GM23338 (cell line): ENCODE measurements at regions not wholly inside any gene's neighbourhood (a gene's known extent, or its start where the extent isn't known, plus 50 kb on each side); places are given as distances from the start of the nearest gene placed in this dataset.
"Not testable (repeated sequence)": the region's sequence is repeated elsewhere in the genome, so short reads cannot be mapped to it uniquely, and the experiment has no call there.

Source experiments
- ATAC-seq: fragments of 200-7000 bp; cut with Tn5 transposase; 3 replicates; pipeline ENCODE4 v1.9.1; 2020
- DNase-seq: peaks from one replicate; pipeline ENCODE4 v3.0.0-alpha.2; 2015; ENCODE audit warnings: low spot score
- H2AFZ ChIP-seq: fragments of 200-600 bp; sonication (generic); 2 replicates; pipeline ENCODE4 v1.8.0; 2016; ENCODE audit warnings: antibody characterized with exemption, mild to moderate bottlenecking, moderate library complexity
- H3F3A ChIP-seq: fragments of 200-600 bp; sonication (generic); replicated peaks from 2 replicates; pipeline ENCODE4 v1.8.0; 2017; ENCODE audit warnings: antibody characterized with exemption, mixed run types, low read depth
- H3K27ac ChIP-seq: fragments of 200-600 bp; sonication (generic); 2 replicates; pipeline ENCODE4 v1.6.1; 2016; ENCODE audit warnings: low read depth
- H3K27me3 ChIP-seq: fragments of 200-600 bp; sonication (generic); 2 replicates; pipeline ENCODE4 v1.8.0; 2016; ENCODE audit warnings: mild to moderate bottlenecking, mixed run types, moderate library complexity; ENCODE audit not compliant: insufficient read depth
- H3K36me3 ChIP-seq: fragments of 200-600 bp; sonication (generic); 2 replicates; pipeline ENCODE4 v1.8.0; 2016; ENCODE audit warnings: mild to moderate bottlenecking; ENCODE audit not compliant: insufficient read depth
- H3K4me1 ChIP-seq: fragments of 200-600 bp; sonication (generic); 2 replicates; pipeline ENCODE4 v1.8.0; 2016; ENCODE audit warnings: mild to moderate bottlenecking, moderate library complexity; ENCODE audit not compliant: insufficient read depth
- H3K4me2 ChIP-seq: fragments of 200-600 bp; sonication (generic); 2 replicates; pipeline ENCODE4 v1.7.1; 2017; ENCODE audit warnings: mixed run types
- H3K4me3 ChIP-seq: fragments of 200-600 bp; sonication (generic); 2 replicates; pipeline ENCODE4 v1.6.1; 2016; ENCODE audit warnings: mixed run types
- H3K79me2 ChIP-seq: fragments of 200-600 bp; sonication (generic); replicated peaks from 2 replicates; pipeline ENCODE4 v1.8.0; 2017; ENCODE audit warnings: mild to moderate bottlenecking; ENCODE audit not compliant: insufficient read depth
- H3K9me2 ChIP-seq: fragments of 200-600 bp; sonication (generic); 2 replicates; pipeline ENCODE4 v1.8.0; 2017; ENCODE audit not compliant: insufficient read depth
- H4K20me1 ChIP-seq: fragments of 200-600 bp; sonication (generic); replicated peaks from 2 replicates; pipeline ENCODE4 v1.8.0; 2017; ENCODE audit warnings: mild to moderate bottlenecking; ENCODE audit not compliant: insufficient read depth
- H3K27ac Mint-ChIP-seq: 2 replicates; pipeline ENCODE4 v1.8.0; 2020; ENCODE audit warnings: inconsistent platforms, mild to moderate bottlenecking, moderate library complexity, mixed read lengths
- H3K27me3 Mint-ChIP-seq: 3 replicates; pipeline ENCODE4 v1.8.0; 2022; ENCODE audit warnings: low read depth, mild to moderate bottlenecking, moderate library complexity, mixed read lengths, inconsistent platforms; ENCODE audit not compliant: insufficient read depth, poor library complexity
- H3K36me3 Mint-ChIP-seq: 3 replicates; pipeline ENCODE4 v1.8.0; 2021; ENCODE audit warnings: low read depth, mild to moderate bottlenecking, inconsistent platforms, moderate library complexity, mixed read lengths
- H3K4me1 Mint-ChIP-seq: 3 replicates; pipeline ENCODE4 v1.8.0; 2020; ENCODE audit warnings: mild to moderate bottlenecking, inconsistent platforms, mixed read lengths
- H3K4me3 Mint-ChIP-seq: 3 replicates; pipeline ENCODE4 v1.8.0; 2021; ENCODE audit warnings: moderate library complexity, mild to moderate bottlenecking, inconsistent platforms, mixed read lengths
- H3K9me3 Mint-ChIP-seq: 3 replicates; pipeline ENCODE4 v1.8.0; 2020; ENCODE audit warnings: moderate library complexity, mild to moderate bottlenecking, inconsistent platforms, mixed read lengths
- CREB1 ChIP-seq: fragments of 250-450 bp; sonication (Bioruptor Pico); IDR thresholded peaks from 2 replicates; pipeline ENCODE4 v1.5.0; 2020; ENCODE audit warnings: low read depth, mild to moderate bottlenecking, moderate library complexity
- CTCF ChIP-seq, 2 experiments: fragments of 200-600 bp in 1 of 2; sonication (generic) in 1 of 2; conservative IDR thresholded peaks; 2 replicates each; pipeline versions ENCODE4 v1.5.1 to v1.6.1; 2016 to 2017; ENCODE audit warnings: antibody characterized with exemption in 2 of 2, low read depth in 2 of 2, mild to moderate bottlenecking in 2 of 2, moderate library complexity in 1 of 2
- REST ChIP-seq: IDR thresholded peaks from one replicate; pipeline ENCODE4 v1.6.1; 2018; ENCODE audit warnings: antibody characterized with exemption; ENCODE audit not compliant: unreplicated experiment
- STAT1 ChIP-seq: IDR thresholded peaks from one replicate; pipeline ENCODE4 v1.6.1; 2016; ENCODE audit warnings: antibody characterized with exemption; ENCODE audit not compliant: unreplicated experiment
- ZNF331 ChIP-seq: fragments of 250-450 bp; sonication (Bioruptor Pico); IDR thresholded peaks from 2 replicates; pipeline ENCODE4 v1.5.0; 2020; ENCODE audit warnings: low read depth, mild to moderate bottlenecking, moderate library complexity
- ZNF462 ChIP-seq: fragments of 250-450 bp; sonication (Bioruptor Pico); IDR thresholded peaks from 2 replicates; pipeline ENCODE4 v1.5.0; 2020; ENCODE audit warnings: mild to moderate bottlenecking, moderate library complexity

GRCh38 chrX:3520458-3520857 is 174.0 kb upstream of the MXRA5 start:
- H3K27ac Mint-ChIP-seq: no peak overlapping the region
- Histone ChIP-seq H3K27me3 (no peaks in the 10 kb centered on the region), H3K4me2 (no peak overlapping the region), H2AFZ (no peak overlapping the region), H3K79me2 (no peaks in the 10 kb centered on the region), H3K4me3 (no peak overlapping the region), H3K4me1 (no peaks in the 10 kb centered on the region), H4K20me1 (no peaks in the 10 kb centered on the region), H3K36me3 (no peaks in the 10 kb centered on the region), H3K27ac (no peak overlapping the region), H3K9me2 (no peaks in the 10 kb centered on the region), H3F3A (no peaks in the 10 kb centered on the region)
- no peak overlapping the region for H3K4me3 Mint-ChIP-seq
- TF ChIP-seq CTCF (conservative IDR thresholded peaks at IDR 0.05; ENCODE audit: low read depth in 2 of 2): no peak
- no peak for TF ChIP-seq STAT1
- no peak for TF ChIP-seq CREB1
- TF ChIP-seq REST: no peak
- no peak for TF ChIP-seq ZNF462 (CRISPR knock-in tag)
- no peak for TF ChIP-seq ZNF331 (CRISPR knock-in tag)
- no peaks in the 10 kb centered on the region for H3K36me3 Mint-ChIP-seq
- H3K9me3 Mint-ChIP-seq: no peaks in the 10 kb centered on the region
- no peaks in the 10 kb centered on the region for H3K4me1 Mint-ChIP-seq
- DNase-seq (no peak), ATAC-seq (no peak)
- H3K27me3 Mint-ChIP-seq: peaks cover 1% of the 10 kb centered on the region

GRCh38 chrX:3519384-3519783 is 172.9 kb upstream of the MXRA5 start:
- not testable (repeated sequence) for H3K27me3 ChIP-seq, H3K9me2 ChIP-seq, H3K4me3 ChIP-seq, H4K20me1 ChIP-seq, H3K36me3 Mint-ChIP-seq, H2AFZ ChIP-seq, DNase-seq, H3K27me3 Mint-ChIP-seq, H3K27ac Mint-ChIP-seq, H3F3A ChIP-seq, ATAC-seq, H3K4me1 Mint-ChIP-seq, H3K4me1 ChIP-seq, H3K9me3 Mint-ChIP-seq, H3K36me3 ChIP-seq, H3K27ac ChIP-seq, H3K4me2 ChIP-seq, H3K79me2 ChIP-seq, H3K4me3 Mint-ChIP-seq
